SK-N-SH (cell line): ENCODE measurements at regions not wholly inside any gene's neighbourhood (a gene's known extent, or its start where the extent isn't known, plus 50 kb on each side); places are given as distances from the start of the nearest gene placed in this dataset.

Source experiments
- CTCF ChIP-seq: fragments of 200-600 bp; sonication (generic); IDR thresholded peaks from 2 replicates; pipeline ENCODE4 v1.6.1; 2017; ENCODE audit warnings: antibody characterized with exemption, mild to moderate bottlenecking, moderate library complexity
- FOXJ3 ChIP-seq: sonication (generic); formaldehyde crosslinking; IDR thresholded peaks from 2 replicates; pipeline ENCODE4 v1.5.1; 2020; ENCODE audit warnings: mild to moderate bottlenecking, missing genetic modification reagents
- GABPA ChIP-seq: IDR thresholded peaks from 2 replicates; pipeline ENCODE4 v1.4.0; 2012; ENCODE audit warnings: low read depth, mild to moderate bottlenecking
- MEF2A ChIP-seq: IDR thresholded peaks from 2 replicates; pipeline ENCODE4 v1.4.0; 2012; ENCODE audit warnings: low read depth, borderline replicate concordance
- MXI1 ChIP-seq: IDR thresholded peaks from 2 replicates; pipeline ENCODE4 v1.6.1; 2012; ENCODE audit warnings: mild to moderate bottlenecking, low read depth, low read length, improper control_type of control experiment
- NRF1 ChIP-seq: IDR thresholded peaks from 2 replicates; pipeline ENCODE4 v1.6.1; 2012; ENCODE audit warnings: low read depth, mild to moderate bottlenecking, low read length
- POLR2AphosphoS5 ChIP-seq: IDR thresholded peaks from 2 replicates; pipeline ENCODE4 v1.6.1; 2012; ENCODE audit warnings: low read depth, low read length
- RAD21 ChIP-seq: IDR thresholded peaks from 2 replicates; pipeline ENCODE4 v1.6.1; 2012; ENCODE audit warnings: mild to moderate bottlenecking, low read length
- RCOR1 ChIP-seq: fragments of 150-350 bp; IDR thresholded peaks from 2 replicates; pipeline ENCODE4 v1.6.1; 2017; ENCODE audit warnings: antibody characterized with exemption, low read length
- REST ChIP-seq: IDR thresholded peaks from 2 replicates; pipeline ENCODE4 v1.6.1; 2012; ENCODE audit warnings: mild to moderate bottlenecking, low read depth, low read length, moderate library complexity
- RXRA ChIP-seq: IDR thresholded peaks from 2 replicates; pipeline ENCODE4 v1.4.0; 2012; ENCODE audit warnings: low read depth, mild to moderate bottlenecking, borderline replicate concordance
- SIN3A ChIP-seq: IDR thresholded peaks from 2 replicates; pipeline ENCODE4 v1.6.1; 2012; ENCODE audit warnings: low read depth, mild to moderate bottlenecking, low read length, moderate library complexity, borderline replicate concordance
- SMC3 ChIP-seq: IDR thresholded peaks from 2 replicates; pipeline ENCODE4 v1.6.1; 2012; ENCODE audit warnings: low read depth, low read length, improper control_type of control experiment
- TAF1 ChIP-seq: IDR thresholded peaks from 2 replicates; pipeline ENCODE4 v1.6.1; 2012; ENCODE audit warnings: low read depth, mild to moderate bottlenecking, low read length, moderate library complexity, borderline replicate concordance

DNA sequence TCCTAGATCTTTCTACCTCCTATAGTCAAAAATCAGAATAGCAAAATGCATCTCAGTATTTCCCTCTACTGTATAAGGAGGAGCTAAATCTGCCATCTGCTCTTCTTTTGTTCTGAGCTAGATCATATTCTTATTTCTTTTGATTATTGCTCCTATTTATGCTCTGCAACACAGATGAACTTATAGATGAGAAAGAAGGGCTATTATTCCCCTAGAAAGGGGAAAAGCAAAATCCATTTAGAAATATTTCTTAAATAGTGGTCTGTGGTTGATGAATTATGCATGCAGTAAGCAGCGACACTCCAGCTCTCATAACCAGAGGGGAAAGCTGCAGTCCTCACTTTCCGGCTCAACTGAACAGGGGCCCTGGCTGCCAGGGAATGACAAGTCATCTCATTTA, 207.3 kb upstream of the SORCS1 start:
- no peak for TF ChIP-seq CTCF
- TF ChIP-seq TAF1 = no peak
- TF ChIP-seq MEF2A = no peak
- no peak for TF ChIP-seq SMC3
- no peak for TF ChIP-seq REST
- no peak for TF ChIP-seq RXRA
- no peak for TF ChIP-seq NRF1
- no peak for TF ChIP-seq FOXJ3
- TF ChIP-seq SIN3A = no peak
- TF ChIP-seq MXI1 = no peak
- no peak for TF ChIP-seq POLR2AphosphoS5
- no peak for TF ChIP-seq RAD21
- no peak for TF ChIP-seq GABPA
- TF ChIP-seq RCOR1 = no peak
